ENCODE measurements at regions not wholly inside any gene's neighbourhood (a gene's known extent, or its start where the extent isn't known, plus 50 kb on each side); places are given as distances from the start of the nearest gene placed in this dataset.

GRCh38 chr4:167290678-167291077, 56.4 kb upstream of the SPOCK3 start:
- H3K27me3 ChIP-seq (ENCODE audit: control insufficient read depth, insufficient read depth, low read length) = no peaks in the 10 kb centered on the region
- H3K4me1 ChIP-seq (ENCODE audit: control insufficient read depth, insufficient read depth, low read length) = no peaks in the 10 kb centered on the region
- H3K36me3 ChIP-seq (ENCODE audit: control insufficient read depth, insufficient read depth, low read length) = no peaks in the 10 kb centered on the region
- H3K27ac ChIP-seq (ENCODE audit: low read length) = no peak overlapping the region
- no peaks in the 10 kb centered on the region for H3K9me3 ChIP-seq (ENCODE audit: control insufficient read depth, low read depth, low read length)
- DNase-seq = no peak
- H3K4me3 ChIP-seq (ENCODE audit: low read length) = no peak overlapping the region

- Histone ChIP-seq H3K27ac (ENCODE audit: low read length) (no peak overlapping the region), H3K4me3 (ENCODE audit: low read length) (no peak overlapping the region)
- WGBS (ENCODE audit: insufficient coverage, low lambda C conversion rate) = no CpG with 5 or more reads among the region's 2 CpGs
Measured at GRCh38 chr4:167308876-167309275, 74.6 kb upstream of the SPOCK3 start.

GRCh38 chr4:167321299-167321698, 87.0 kb upstream of the SPOCK3 start:
- H3K9me3 ChIP-seq (ENCODE audit: control insufficient read depth, low read depth, low read length) = no peaks in the 10 kb centered on the region
- 80% methylated on average over 1 of the region's 4 CpGs for WGBS (ENCODE audit: insufficient coverage, low lambda C conversion rate)

More at GRCh38 chr4:167308876-167309275, 74.6 kb upstream of the SPOCK3 start:
- Histone ChIP-seq H3K27me3 (ENCODE audit: control insufficient read depth, insufficient read depth, low read length) (no peaks in the 10 kb centered on the region), H3K4me1 (ENCODE audit: control insufficient read depth, insufficient read depth, low read length) (no peaks in the 10 kb centered on the region), H3K9me3 (ENCODE audit: control insufficient read depth, low read depth, low read length) (no peaks in the 10 kb centered on the region), H3K36me3 (ENCODE audit: control insufficient read depth, insufficient read depth, low read length) (no peaks in the 10 kb centered on the region)
- no peak for DNase-seq

GRCh38 chr4:167339781-167340180, 105.5 kb upstream of the SPOCK3 start:
- DNase-seq = no peak
- Histone ChIP-seq H3K9me3 (ENCODE audit: control insufficient read depth, low read depth, low read length) (no peaks in the 10 kb centered on the region), H3K4me1 (ENCODE audit: control insufficient read depth, insufficient read depth, low read length) (no peaks in the 10 kb centered on the region), H3K27me3 (ENCODE audit: control insufficient read depth, insufficient read depth, low read length) (no peaks in the 10 kb centered on the region), H3K4me3 (ENCODE audit: low read length) (no peak overlapping the region), H3K27ac (ENCODE audit: low read length) (no peak overlapping the region), H3K36me3 (ENCODE audit: control insufficient read depth, insufficient read depth, low read length) (no peaks in the 10 kb centered on the region)
- WGBS (ENCODE audit: insufficient coverage, low lambda C conversion rate) = 94% methylated on average over 2 of the region's 6 CpGs

More at GRCh38 chr4:167321299-167321698, 87.0 kb upstream of the SPOCK3 start:
- H3K36me3 ChIP-seq (ENCODE audit: control insufficient read depth, insufficient read depth, low read length) = no peaks in the 10 kb centered on the region
- no peaks in the 10 kb centered on the region for H3K27me3 ChIP-seq (ENCODE audit: control insufficient read depth, insufficient read depth, low read length)
- no peak overlapping the region for H3K27ac ChIP-seq (ENCODE audit: low read length)
- DNase-seq = no peak
- no peaks in the 10 kb centered on the region for H3K4me1 ChIP-seq (ENCODE audit: control insufficient read depth, insufficient read depth, low read length)
- no peak overlapping the region for H3K4me3 ChIP-seq (ENCODE audit: low read length)

GRCh38 chr4:167359711-167360110, 125.4 kb upstream of the SPOCK3 start:
- H3K4me1 ChIP-seq (ENCODE audit: control insufficient read depth, insufficient read depth, low read length) = no peaks in the 10 kb centered on the region
- H3K36me3 ChIP-seq (ENCODE audit: control insufficient read depth, insufficient read depth, low read length) = no peaks in the 10 kb centered on the region
- H3K27ac ChIP-seq (ENCODE audit: low read length) = no peak overlapping the region
- H3K27me3 ChIP-seq (ENCODE audit: control insufficient read depth, insufficient read depth, low read length) = no peaks in the 10 kb centered on the region
- no peaks in the 10 kb centered on the region for H3K9me3 ChIP-seq (ENCODE audit: control insufficient read depth, low read depth, low read length)
- H3K4me3 ChIP-seq (ENCODE audit: low read length) = no peak overlapping the region
- WGBS (ENCODE audit: insufficient coverage, low lambda C conversion rate) = no CpG with 5 or more reads among the region's 3 CpGs
- DNase-seq = no peak

GRCh38 chr4:167379076-167379835, 145.0 kb upstream of the SPOCK3 start:
- no peaks in the 10 kb centered on the region for H3K4me1 ChIP-seq (ENCODE audit: control insufficient read depth, insufficient read depth, low read length)
- H3K4me3 ChIP-seq (ENCODE audit: low read length) = no peak overlapping the region
- no peaks in the 10 kb centered on the region for H3K36me3 ChIP-seq (ENCODE audit: control insufficient read depth, insufficient read depth, low read length)
- 89% methylated on average over 1 of the region's 4 CpGs for WGBS (ENCODE audit: insufficient coverage, low lambda C conversion rate)
- H3K9me3 ChIP-seq (ENCODE audit: control insufficient read depth, low read depth, low read length) = no peaks in the 10 kb centered on the region
- DNase-seq = peak in 1 of 2 donors; percentile 3
- H3K27ac ChIP-seq (ENCODE audit: low read length) = no peak overlapping the region
- H3K27me3 ChIP-seq (ENCODE audit: control insufficient read depth, insufficient read depth, low read length) = no peaks in the 10 kb centered on the region

GRCh38 chr4:167380964-167381363, 146.7 kb upstream of the SPOCK3 start:
- Histone ChIP-seq H3K9me3 (ENCODE audit: control insufficient read depth, low read depth, low read length) (no peaks in the 10 kb centered on the region), H3K4me1 (ENCODE audit: control insufficient read depth, insufficient read depth, low read length) (no peaks in the 10 kb centered on the region), H3K27ac (ENCODE audit: low read length) (no peak overlapping the region), H3K27me3 (ENCODE audit: control insufficient read depth, insufficient read depth, low read length) (no peaks in the 10 kb centered on the region), H3K36me3 (ENCODE audit: control insufficient read depth, insufficient read depth, low read length) (no peaks in the 10 kb centered on the region), H3K4me3 (ENCODE audit: low read length) (no peak overlapping the region)
- WGBS (ENCODE audit: insufficient coverage, low lambda C conversion rate) = no CpG with 5 or more reads among the region's 4 CpGs
- DNase-seq = no peak

- WGBS (ENCODE audit: insufficient coverage, low lambda C conversion rate) = no CpG with 5 or more reads among the region's 2 CpGs
- no peaks in the 10 kb centered on the region for H3K9me3 ChIP-seq (ENCODE audit: control insufficient read depth, low read depth, low read length)
- H3K4me1 ChIP-seq (ENCODE audit: control insufficient read depth, insufficient read depth, low read length) = no peaks in the 10 kb centered on the region
- no peak overlapping the region for H3K27ac ChIP-seq (ENCODE audit: low read length)
- no peak for DNase-seq
- no peak overlapping the region for H3K4me3 ChIP-seq (ENCODE audit: low read length)
- no peaks in the 10 kb centered on the region for H3K36me3 ChIP-seq (ENCODE audit: control insufficient read depth, insufficient read depth, low read length)
- H3K27me3 ChIP-seq (ENCODE audit: control insufficient read depth, insufficient read depth, low read length) = no peaks in the 10 kb centered on the region
Measured at GRCh38 chr4:167383291-167383690, 149.0 kb upstream of the SPOCK3 start.

- Histone ChIP-seq H3K4me3 (ENCODE audit: low read length) (no peak overlapping the region), H3K27ac (ENCODE audit: low read length) (no peak overlapping the region), H3K27me3 (ENCODE audit: control insufficient read depth, insufficient read depth, low read length) (no peaks in the 10 kb centered on the region), H3K36me3 (ENCODE audit: control insufficient read depth, insufficient read depth, low read length) (no peaks in the 10 kb centered on the region), H3K9me3 (ENCODE audit: control insufficient read depth, low read depth, low read length) (no peaks in the 10 kb centered on the region), H3K4me1 (ENCODE audit: control insufficient read depth, insufficient read depth, low read length) (no peaks in the 10 kb centered on the region)
- DNase-seq = no peak
- whole genome bisulfite sequencing (ENCODE audit: insufficient coverage, low lambda C conversion rate) = 94% methylated on average over 3 of the region's 3 CpGs
Measured at GRCh38 chr4:167397586-167397985, 163.3 kb upstream of the SPOCK3 start.

GRCh38 chr4:167399201-167399600, 164.9 kb upstream of the SPOCK3 start:
- WGBS (ENCODE audit: insufficient coverage, low lambda C conversion rate) = 100% methylated on average over 1 of the region's 1 CpG

GRCh38 chr4:167406181-167406580, 171.9 kb upstream of the SPOCK3 start:
- no peak for DNase-seq
- no peaks in the 10 kb centered on the region for H3K36me3 ChIP-seq (ENCODE audit: control insufficient read depth, insufficient read depth, low read length)
- no peak overlapping the region for H3K4me3 ChIP-seq (ENCODE audit: low read length)
- WGBS (ENCODE audit: insufficient coverage, low lambda C conversion rate) = no CpG with 5 or more reads among the region's 1 CpG
- H3K27ac ChIP-seq (ENCODE audit: low read length) = no peak overlapping the region
- H3K4me1 ChIP-seq (ENCODE audit: control insufficient read depth, insufficient read depth, low read length) = no peaks in the 10 kb centered on the region
- no peaks in the 10 kb centered on the region for H3K27me3 ChIP-seq (ENCODE audit: control insufficient read depth, insufficient read depth, low read length)
- no peaks in the 10 kb centered on the region for H3K9me3 ChIP-seq (ENCODE audit: control insufficient read depth, low read depth, low read length)

More at GRCh38 chr4:167399201-167399600, 164.9 kb upstream of the SPOCK3 start:
- no peak overlapping the region for H3K27ac ChIP-seq (ENCODE audit: low read length)
- no peaks in the 10 kb centered on the region for H3K27me3 ChIP-seq (ENCODE audit: control insufficient read depth, insufficient read depth, low read length)
- no peak for DNase-seq
- no peak overlapping the region for H3K4me3 ChIP-seq (ENCODE audit: low read length)
- no peaks in the 10 kb centered on the region for H3K9me3 ChIP-seq (ENCODE audit: control insufficient read depth, low read depth, low read length)
- no peaks in the 10 kb centered on the region for H3K36me3 ChIP-seq (ENCODE audit: control insufficient read depth, insufficient read depth, low read length)
- H3K4me1 ChIP-seq (ENCODE audit: control insufficient read depth, insufficient read depth, low read length) = no peaks in the 10 kb centered on the region

Data from large intestine (tissue), 3 donors.